SK-N-SH (cell line): ENCODE measurements at regions not wholly inside any gene's neighbourhood (a gene's known extent, or its start where the extent isn't known, plus 50 kb on each side); places are given as distances from the start of the nearest gene placed in this dataset.
A peak's percentile ranks its signal among the peaks of the same experiment; 100 is the strongest.

ENCODE experiments used
- CTCF ChIA-PET: fragments of 300-600, 350-600 bp; formaldehyde crosslinking; extraction: SDS; loops from one replicate; lab custom pipeline; 2021; lab: Yijun Ruan, JAX
- POLR2A ChIA-PET: fragments of 350-600 bp; sonication (Branson Sonifier 250); formaldehyde crosslinking; extraction: SDS; loops from one replicate; lab custom pipeline; 2020; ENCODE audit warnings: antibody characterized with exemption, inconsistent platforms; lab: Yijun Ruan, JAX
- DNase-seq: peaks from one replicate; pipeline ENCODE4 v3.0.0; 2012
- H2AFZ ChIP-seq: fragments of 200-600 bp; sonication (generic); 2 replicates; pipeline ENCODE4 v1.8.1; 2016; ENCODE audit warnings: antibody characterized with exemption, mild to moderate bottlenecking, low read depth
- H3F3A ChIP-seq: fragments of 200-600 bp; sonication (generic); replicated peaks from 2 replicates; pipeline ENCODE3; 2016; ENCODE audit warnings: antibody characterized with exemption, mild to moderate bottlenecking; ENCODE audit not compliant: insufficient read depth
- H3K27ac ChIP-seq, 2 experiments: fragments of 200-500 bp in 1 of 2; fragments of 200-600 bp in 1 of 2; sonication (Bioruptor generic) in 1 of 2; sonication (generic), shearing (Covaris generic) in 1 of 2; 2 replicates each; pipeline versions ENCODE4 v1.5.1 to v1.6.1; 2014 to 2016; ENCODE audit warnings: low read depth in 2 of 2, inconsistent platforms in 1 of 2, low read length in 1 of 2, mild to moderate bottlenecking in 1 of 2, mixed read lengths in 1 of 2
- H3K27me3 ChIP-seq: fragments of 200-600 bp; sonication (generic), shearing (Covaris generic); 2 replicates; pipeline ENCODE4 v1.6.1; 2016; ENCODE audit warnings: mixed run types; ENCODE audit not compliant: insufficient read depth
- H3K36me3 ChIP-seq, 2 experiments: fragments of 200-500 bp in 1 of 2; fragments of 200-600 bp in 1 of 2; sonication (Bioruptor generic) in 1 of 2; sonication (generic) in 1 of 2; replicated peaks in 1 of 2; 2 replicates each; pipeline versions ENCODE3 to v1.5.1; 2014 to 2016; ENCODE audit warnings: low read length in 1 of 2, mild to moderate bottlenecking in 1 of 2; ENCODE audit not compliant: insufficient read depth in 2 of 2, control insufficient read depth in 1 of 2
- H3K4me1 ChIP-seq, 2 experiments: fragments of 200-500 bp in 1 of 2; fragments of 200-600 bp in 1 of 2; sonication (Bioruptor generic) in 1 of 2; sonication (generic), shearing (Covaris generic) in 1 of 2; 2 replicates each; pipeline versions ENCODE4 v1.5.1 to v1.6.1; 2014 to 2016; ENCODE audit warnings: low read depth in 1 of 2, low read length in 1 of 2, mixed run types in 1 of 2; ENCODE audit not compliant: insufficient read depth in 2 of 2, control insufficient read depth in 1 of 2
- H3K4me2 ChIP-seq: fragments of 200-600 bp; sonication (generic), shearing (Covaris generic); 2 replicates; pipeline ENCODE4 v1.6.1; 2017; ENCODE audit warnings: mixed run types
- H3K4me3 ChIP-seq, 2 experiments: fragments of 200-500 bp in 1 of 2; fragments of 200-600 bp in 1 of 2; sonication (Bioruptor generic) in 1 of 2; sonication (generic), shearing (Covaris generic) in 1 of 2; 2 replicates each; pipeline versions ENCODE4 v1.5.1 to v1.8.1; 2014 to 2016; ENCODE audit warnings: low read depth in 2 of 2, inconsistent platforms in 1 of 2, low read length in 1 of 2, mild to moderate bottlenecking in 1 of 2, mixed read lengths in 1 of 2, moderate library complexity in 1 of 2
- H3K79me2 ChIP-seq: fragments of 200-600 bp; sonication (generic); 2 replicates; pipeline ENCODE4 v1.8.1; 2017; ENCODE audit warnings: mild to moderate bottlenecking; ENCODE audit not compliant: insufficient read depth
- H3K9ac ChIP-seq: fragments of 200-600 bp; sonication (generic); 2 replicates; pipeline ENCODE4 v1.6.1; 2017; ENCODE audit warnings: mixed run types
- H3K9me2 ChIP-seq: fragments of 200-600 bp; sonication (generic); 2 replicates; pipeline ENCODE4 v1.6.1; 2017; ENCODE audit warnings: mixed run types
- H3K9me3 ChIP-seq: fragments of 200-600 bp; sonication (generic); 2 replicates; pipeline ENCODE4 v1.6.1; 2017; ENCODE audit warnings: mixed run types, mild to moderate bottlenecking, moderate library complexity
- H4K20me1 ChIP-seq: fragments of 200-600 bp; sonication (generic); 2 replicates; pipeline ENCODE4 v1.6.1; 2017; ENCODE audit warnings: mild to moderate bottlenecking, mixed run types; ENCODE audit not compliant: insufficient read depth
- CTCF ChIP-seq: fragments of 200-600 bp; sonication (generic); IDR thresholded peaks from 2 replicates; pipeline ENCODE4 v1.6.1; 2017; ENCODE audit warnings: antibody characterized with exemption, mild to moderate bottlenecking, moderate library complexity
- FOXJ3 ChIP-seq: sonication (generic); formaldehyde crosslinking; IDR thresholded peaks from 2 replicates; pipeline ENCODE4 v1.5.1; 2020; ENCODE audit warnings: mild to moderate bottlenecking, missing genetic modification reagents
- GABPA ChIP-seq: IDR thresholded peaks from 2 replicates; pipeline ENCODE4 v1.4.0; 2012; ENCODE audit warnings: low read depth, mild to moderate bottlenecking
- JUND ChIP-seq: IDR thresholded peaks from 2 replicates; pipeline ENCODE4 v1.4.0; 2012
- MEF2A ChIP-seq: IDR thresholded peaks from 2 replicates; pipeline ENCODE4 v1.4.0; 2012; ENCODE audit warnings: low read depth, borderline replicate concordance
- MXI1 ChIP-seq: IDR thresholded peaks from 2 replicates; pipeline ENCODE4 v1.6.1; 2012; ENCODE audit warnings: mild to moderate bottlenecking, low read depth, low read length, improper control_type of control experiment
- NFIC ChIP-seq: IDR thresholded peaks from 2 replicates; pipeline ENCODE4 v1.4.0; 2012; ENCODE audit warnings: borderline replicate concordance
- PBX3 ChIP-seq: IDR thresholded peaks from 2 replicates; pipeline ENCODE4; 2012
- POLR2AphosphoS5 ChIP-seq: IDR thresholded peaks from 2 replicates; pipeline ENCODE4 v1.6.1; 2012; ENCODE audit warnings: low read depth, low read length
- RAD21 ChIP-seq: IDR thresholded peaks from 2 replicates; pipeline ENCODE4 v1.6.1; 2012; ENCODE audit warnings: mild to moderate bottlenecking, low read length
- REST ChIP-seq: IDR thresholded peaks from 2 replicates; pipeline ENCODE4 v1.6.1; 2012; ENCODE audit warnings: mild to moderate bottlenecking, low read depth, low read length, moderate library complexity
- RFX5 ChIP-seq: IDR thresholded peaks from 2 replicates; pipeline ENCODE4 v1.6.1; 2012; ENCODE audit warnings: mild to moderate bottlenecking, improper control_type of control experiment, low read length
- YY1 ChIP-seq: IDR thresholded peaks from 2 replicates; pipeline ENCODE4 v1.4.0; 2012; ENCODE audit warnings: low read depth, mild to moderate bottlenecking
- WGBS: methylation state at CpG from one replicate; pipeline ENCODE4 v1.1.6; 2017; ENCODE audit warnings: low lambda C conversion rate; 5-methylcytosine and 5-hydroxymethylcytosine counted together

GRCh38 chr10:107984581-107984980, 820.1 kb upstream of the SORCS1 start:
- POLR2A ChIA-PET: no interaction called here
- no peak overlapping the region for H3K27ac ChIP-seq
- H3K79me2 ChIP-seq: no peaks in the 10 kb centered on the region
- no peaks in the 10 kb centered on the region for H3K36me3 ChIP-seq
- no peak for DNase-seq
- H3K4me1 ChIP-seq: no peaks in the 10 kb centered on the region
- no peak overlapping the region for H3K4me3 ChIP-seq
- H3K9me3 ChIP-seq: no peaks in the 10 kb centered on the region
- no peaks in the 10 kb centered on the region for H3K27me3 ChIP-seq
- no peaks in the 10 kb centered on the region for H4K20me1 ChIP-seq
- TF ChIP-seq NFIC (no peak), FOXJ3 (no peak), RFX5 (no peak), JUND (no peak), PBX3 (no peak), MEF2A (no peak), GABPA (no peak)
- 53% methylated on average over 3 of the region's 3 CpGs for WGBS
- H3K9me2 ChIP-seq: no peaks in the 10 kb centered on the region
- no peak overlapping the region for H3K4me2 ChIP-seq
- H3K9ac ChIP-seq: no peak overlapping the region
- H3F3A ChIP-seq: no peaks in the 10 kb centered on the region
- H2AFZ ChIP-seq: no peak overlapping the region
- CTCF ChIA-PET: no interaction called here

GRCh38 chr10:107984149-107984548, 819.6 kb upstream of the SORCS1 start:
- H3K9me3 ChIP-seq: no peaks in the 10 kb centered on the region
- TF ChIP-seq GABPA (no peak), YY1 (no peak), JUND (no peak), RAD21 (no peak), PBX3 (no peak), REST (no peak), MXI1 (no peak), CTCF (no peak), POLR2AphosphoS5 (no peak)
- TF ChIP-seq, all 33 proteins: peak for 0
- CTCF ChIA-PET: no interaction called here

More at GRCh38 chr10:107984149-107984548, 819.6 kb upstream of the SORCS1 start:
- no peak overlapping the region for H3K4me3 ChIP-seq
- H3K79me2 ChIP-seq: no peaks in the 10 kb centered on the region
- H3F3A ChIP-seq: no peaks in the 10 kb centered on the region
- H3K4me2 ChIP-seq: no peak overlapping the region
- 13% methylated on average over 2 of the region's 2 CpGs for WGBS
- no peak overlapping the region for H2AFZ ChIP-seq
- no peaks in the 10 kb centered on the region for H3K9me2 ChIP-seq
- H3K27me3 ChIP-seq: no peaks in the 10 kb centered on the region
- H3K9ac ChIP-seq: no peak overlapping the region
- POLR2A ChIA-PET: no interaction called here
- H3K27ac ChIP-seq: no peak overlapping the region; a peak in 1 of 4 replicates
- DNase-seq: peak; percentile 5
- H3K36me3 ChIP-seq: no peaks in the 10 kb centered on the region
- H3K4me1 ChIP-seq: no peaks in the 10 kb centered on the region
- no peaks in the 10 kb centered on the region for H4K20me1 ChIP-seq
